ENCODE measurements at regions not wholly inside any gene's neighbourhood (a gene's known extent, or its start where the extent isn't known, plus 50 kb on each side); places are given as distances from the start of the nearest gene placed in this dataset.

GRCh38 chr6:33908025-33908424 is 104.2 kb upstream of the MLN start:
- no peak for TF ChIP-seq CTCF (IDR thresholded peaks at IDR 0.05; ENCODE audit: extremely low read depth, missing control alignments)
- no peak for DNase-seq (ENCODE audit: low spot score)

DNA sequence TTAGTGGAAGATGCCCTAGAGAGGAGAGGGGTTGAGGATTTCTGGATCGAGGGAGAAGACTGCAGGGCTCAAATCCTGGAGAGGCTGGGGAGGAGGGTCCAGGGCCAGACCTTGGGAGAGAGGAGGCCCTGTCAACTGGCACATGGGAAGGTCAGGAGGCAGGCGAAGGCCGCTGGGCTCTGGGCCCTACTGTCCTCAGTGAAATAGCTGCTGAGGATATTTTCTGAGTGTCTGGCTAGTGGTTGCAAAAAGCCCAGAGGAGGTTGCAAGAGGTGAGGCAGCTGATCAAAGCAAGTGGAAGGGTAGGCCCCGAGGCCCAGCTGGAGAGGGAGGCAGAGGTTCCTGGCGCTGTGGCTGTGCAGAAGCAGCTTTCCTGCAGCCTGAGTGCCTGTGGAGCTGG is 103.4 kb upstream of the MLN start:
- no peak for TF ChIP-seq CTCF (IDR thresholded peaks at IDR 0.05; ENCODE audit: extremely low read depth, missing control alignments)
- no peak for DNase-seq (ENCODE audit: low spot score)

- DNase-seq (ENCODE audit: low spot score), result no peak
- TF ChIP-seq CTCF (IDR thresholded peaks at IDR 0.05; ENCODE audit: extremely low read depth, missing control alignments), result no peak
Measured at GRCh38 chr6:33906439-33906838, 102.6 kb upstream of the MLN start.

GRCh38 chr6:33905071-33905609 is 101.3 kb upstream of the MLN start:
- no peak for DNase-seq (ENCODE audit: low spot score)
- no peak for TF ChIP-seq CTCF (IDR thresholded peaks at IDR 0.05; ENCODE audit: extremely low read depth, missing control alignments)

DNA sequence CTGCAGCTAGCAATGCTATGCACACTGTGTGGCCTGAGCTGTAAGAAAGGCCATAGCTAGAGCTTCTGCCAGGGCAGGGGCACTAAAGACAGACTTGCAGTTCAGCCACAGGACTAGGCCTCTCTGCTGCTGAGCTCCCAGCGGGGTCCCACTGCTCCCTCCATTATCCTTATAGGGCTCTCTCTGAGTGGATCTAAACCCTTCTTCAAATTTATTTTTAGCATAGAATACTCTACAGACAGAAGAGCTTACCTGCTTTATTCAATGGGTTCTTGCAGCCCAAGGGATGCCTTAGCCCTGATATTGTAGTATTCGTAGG is 100.9 kb upstream of the MLN start:
- TF ChIP-seq CTCF (IDR thresholded peaks at IDR 0.05; ENCODE audit: extremely low read depth, missing control alignments), result no peak
- DNase-seq (ENCODE audit: low spot score), result no peak

- peak; percentile 61 for DNase-seq (ENCODE audit: low spot score)
- no peak for TF ChIP-seq CTCF (IDR thresholded peaks at IDR 0.05; ENCODE audit: extremely low read depth, missing control alignments)
Measured at GRCh38 chr6:33904050-33904746, 100.4 kb upstream of the MLN start.

DNA sequence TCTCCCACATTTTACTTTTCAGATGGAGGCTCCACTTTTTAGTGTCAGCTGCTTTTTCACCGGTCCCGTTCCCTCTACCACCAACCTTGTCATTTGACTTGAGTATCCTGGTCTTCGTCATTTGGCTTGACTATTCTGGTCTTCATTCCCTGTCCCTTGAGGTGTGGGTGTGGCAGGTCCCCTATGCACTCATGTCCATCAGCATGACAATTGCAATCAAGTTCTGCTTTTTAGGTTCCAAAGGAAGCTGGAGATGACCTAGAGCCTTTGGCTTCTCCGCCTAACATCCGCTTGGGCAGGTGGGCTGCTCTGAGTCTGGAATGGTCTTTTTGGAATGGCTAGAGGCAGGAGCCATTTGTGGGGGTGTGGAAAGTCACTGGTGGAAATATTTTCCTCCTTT is 99.8 kb upstream of the MLN start:
- no peak for TF ChIP-seq CTCF (IDR thresholded peaks at IDR 0.05; ENCODE audit: extremely low read depth, missing control alignments)
- no peak for DNase-seq (ENCODE audit: low spot score)
